ENCODE measurements at regions not wholly inside any gene's neighbourhood (a gene's known extent, or its start where the extent isn't known, plus 50 kb on each side); places are given as distances from the start of the nearest gene placed in this dataset.

DNA sequence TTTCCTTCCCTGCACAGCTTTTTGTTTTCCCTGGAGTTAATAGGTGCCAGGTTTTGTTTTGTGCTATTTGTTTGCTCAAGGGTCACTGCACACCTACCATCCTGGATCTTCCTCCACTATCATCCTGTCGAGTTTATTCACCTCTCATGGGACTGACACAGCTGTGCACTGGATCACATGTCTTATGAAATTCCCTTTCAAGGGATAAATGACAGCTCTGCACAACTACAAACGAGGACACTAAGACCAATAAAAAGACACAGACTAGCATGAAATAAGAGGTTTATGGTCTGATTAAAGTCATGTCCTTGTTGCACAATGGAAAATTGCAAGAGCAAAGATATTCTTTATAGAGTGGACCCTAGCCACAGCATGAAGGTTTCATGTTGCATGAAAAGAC, 76.7 kb upstream of the SFMBT2 start:
- Histone ChIP-seq H3K4me1 (ENCODE audit: low read length) (peaks cover 49% of the 10 kb centered on the region), H3K27me3 (replicated peaks; ENCODE audit: insufficient read depth, low read length) (no peaks in the 10 kb centered on the region), H3K9me3 (replicated peaks; ENCODE audit: insufficient read depth, low read length) (no peaks in the 10 kb centered on the region), H3K9ac (ENCODE audit: low read length) (no peak overlapping the region), H3K79me2 (ENCODE audit: low read length) (0 out of 2 replicates have a peak, but pooled peaks cover 2% of the 10 kb centered on the region), H3F3A (ENCODE audit: insufficient read depth, low read length) (peaks cover 37% of the 10 kb centered on the region), H4K20me1 (ENCODE audit: insufficient read depth, low read length) (no peaks in the 10 kb centered on the region), H2AFZ (ENCODE audit: low read length) (no peak overlapping the region), H3K9me2 (replicated peaks; ENCODE audit: insufficient read depth, low read length) (no peaks in the 10 kb centered on the region), H3K4me3 (ENCODE audit: low read length) (no peak overlapping the region), H3K4me2 (ENCODE audit: low read depth, low read length) (no peak overlapping the region), H3K27ac (ENCODE audit: low read length) (no peak overlapping the region), H3K36me3 (replicated peaks; ENCODE audit: insufficient read depth, low read length) (no peaks in the 10 kb centered on the region)
- no peak for TF ChIP-seq EZH2phosphoT487 (IDR thresholded peaks at IDR 0.05; ENCODE audit: low read length)
- TF ChIP-seq EZH2 (optimal IDR thresholded peaks at IDR 0.05; ENCODE audit: low read depth, low read length) = no peak
- TF ChIP-seq, protein P1, sequence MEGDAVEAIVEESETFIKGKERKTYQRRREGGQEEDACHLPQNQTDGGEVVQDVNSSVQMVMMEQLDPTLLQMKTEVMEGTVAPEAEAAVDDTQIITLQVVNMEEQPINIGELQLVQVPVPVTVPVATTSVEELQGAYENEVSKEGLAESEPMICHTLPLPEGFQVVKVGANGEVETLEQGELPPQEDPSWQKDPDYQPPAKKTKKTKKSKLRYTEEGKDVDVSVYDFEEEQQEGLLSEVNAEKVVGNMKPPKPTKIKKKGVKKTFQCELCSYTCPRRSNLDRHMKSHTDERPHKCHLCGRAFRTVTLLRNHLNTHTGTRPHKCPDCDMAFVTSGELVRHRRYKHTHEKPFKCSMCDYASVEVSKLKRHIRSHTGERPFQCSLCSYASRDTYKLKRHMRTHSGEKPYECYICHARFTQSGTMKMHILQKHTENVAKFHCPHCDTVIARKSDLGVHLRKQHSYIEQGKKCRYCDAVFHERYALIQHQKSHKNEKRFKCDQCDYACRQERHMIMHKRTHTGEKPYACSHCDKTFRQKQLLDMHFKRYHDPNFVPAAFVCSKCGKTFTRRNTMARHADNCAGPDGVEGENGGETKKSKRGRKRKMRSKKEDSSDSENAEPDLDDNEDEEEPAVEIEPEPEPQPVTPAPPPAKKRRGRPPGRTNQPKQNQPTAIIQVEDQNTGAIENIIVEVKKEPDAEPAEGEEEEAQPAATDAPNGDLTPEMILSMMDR (IDR thresholded peaks at IDR 0.05; ENCODE audit: low read length) = no peak
- no peak for DNase-seq

DNA sequence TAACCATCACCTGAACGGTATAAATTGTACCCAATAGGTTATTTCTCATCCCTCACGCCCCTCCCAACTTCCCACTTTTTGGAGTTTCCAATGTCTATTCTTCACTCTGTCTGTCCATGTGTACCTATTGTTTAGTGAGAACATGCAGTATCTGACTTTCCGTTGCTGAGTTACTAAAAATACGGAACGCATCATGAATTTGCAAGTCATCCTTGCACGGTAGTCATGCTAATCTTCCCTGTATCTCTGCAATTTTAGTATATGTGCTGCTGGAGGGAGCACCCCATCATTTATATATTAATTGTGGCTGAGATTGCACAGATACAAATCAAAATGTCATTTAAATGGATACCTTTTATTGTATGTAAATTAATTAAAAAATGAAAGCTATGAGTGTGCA, 75.7 kb upstream of the SFMBT2 start:
- Histone ChIP-seq H3K79me2 (ENCODE audit: low read length) (0 out of 2 replicates have a peak, but pooled peaks cover 2% of the 10 kb centered on the region), H4K20me1 (ENCODE audit: insufficient read depth, low read length) (no peaks in the 10 kb centered on the region), H3K36me3 (replicated peaks; ENCODE audit: insufficient read depth, low read length) (no peaks in the 10 kb centered on the region), H3K27ac (ENCODE audit: low read length) (no peak overlapping the region), H3K4me2 (ENCODE audit: low read depth, low read length) (no peak overlapping the region), H3K9ac (ENCODE audit: low read length) (no peak overlapping the region), H3K27me3 (replicated peaks; ENCODE audit: insufficient read depth, low read length) (no peaks in the 10 kb centered on the region), H3F3A (ENCODE audit: insufficient read depth, low read length) (peaks cover 27% of the 10 kb centered on the region), H3K4me3 (ENCODE audit: low read length) (no peak overlapping the region), H3K9me2 (replicated peaks; ENCODE audit: insufficient read depth, low read length) (no peaks in the 10 kb centered on the region), H3K9me3 (replicated peaks; ENCODE audit: insufficient read depth, low read length) (no peaks in the 10 kb centered on the region), H3K4me1 (ENCODE audit: low read length) (peaks cover 42% of the 10 kb centered on the region), H2AFZ (ENCODE audit: low read length) (no peak overlapping the region)
- no peak for DNase-seq
- no peak for TF ChIP-seq EZH2phosphoT487 (IDR thresholded peaks at IDR 0.05; ENCODE audit: low read length)
- no peak for TF ChIP-seq EZH2 (optimal IDR thresholded peaks at IDR 0.05; ENCODE audit: low read depth, low read length)
- TF ChIP-seq, protein P1 (IDR thresholded peaks at IDR 0.05; ENCODE audit: low read length) = no peak

DNA sequence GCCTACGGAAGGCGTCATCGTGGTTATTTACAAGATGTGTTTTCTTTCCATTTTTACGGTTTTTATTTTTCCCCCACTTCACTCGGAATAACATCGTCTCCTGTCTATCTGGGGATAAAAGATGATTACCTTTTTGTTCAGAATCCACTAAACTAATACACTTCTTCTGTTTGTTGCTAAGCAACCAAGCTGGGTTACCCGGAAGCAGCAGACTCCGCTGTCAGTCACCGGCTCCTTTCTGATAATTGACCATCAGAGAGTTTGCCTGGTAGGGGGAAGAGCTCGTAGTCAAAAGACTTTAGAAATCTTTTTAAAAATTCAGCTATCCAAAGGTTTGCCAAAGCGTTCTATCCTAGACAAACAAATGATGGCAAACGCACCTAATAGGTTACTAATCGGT, 75.0 kb upstream of the SFMBT2 start:
- H3K27me3 ChIP-seq (replicated peaks; ENCODE audit: insufficient read depth, low read length) = no peaks in the 10 kb centered on the region
- no peaks in the 10 kb centered on the region for H3K9me3 ChIP-seq (replicated peaks; ENCODE audit: insufficient read depth, low read length)
- H3K4me3 ChIP-seq (ENCODE audit: low read length) = no peak overlapping the region
- 0 out of 2 replicates have a peak, but pooled peaks cover 2% of the 10 kb centered on the region for H3K79me2 ChIP-seq (ENCODE audit: low read length)
- H3K27ac ChIP-seq (ENCODE audit: low read length) = no peak overlapping the region
- H3K4me2 ChIP-seq (ENCODE audit: low read depth, low read length) = no peak overlapping the region
- peaks cover 35% of the 10 kb centered on the region for H3K4me1 ChIP-seq (ENCODE audit: low read length)
- no peaks in the 10 kb centered on the region for H3K36me3 ChIP-seq (replicated peaks; ENCODE audit: insufficient read depth, low read length)
- H3K9ac ChIP-seq (ENCODE audit: low read length) = no peak overlapping the region
- no peak for TF ChIP-seq EZH2 (optimal IDR thresholded peaks at IDR 0.05; ENCODE audit: low read depth, low read length)
- H3K9me2 ChIP-seq (replicated peaks; ENCODE audit: insufficient read depth, low read length) = no peaks in the 10 kb centered on the region
- no peak overlapping the region for H2AFZ ChIP-seq (ENCODE audit: low read length)
- H4K20me1 ChIP-seq (ENCODE audit: insufficient read depth, low read length) = no peaks in the 10 kb centered on the region
- peaks cover 20% of the 10 kb centered on the region for H3F3A ChIP-seq (ENCODE audit: insufficient read depth, low read length)
- no peak for DNase-seq

DNA sequence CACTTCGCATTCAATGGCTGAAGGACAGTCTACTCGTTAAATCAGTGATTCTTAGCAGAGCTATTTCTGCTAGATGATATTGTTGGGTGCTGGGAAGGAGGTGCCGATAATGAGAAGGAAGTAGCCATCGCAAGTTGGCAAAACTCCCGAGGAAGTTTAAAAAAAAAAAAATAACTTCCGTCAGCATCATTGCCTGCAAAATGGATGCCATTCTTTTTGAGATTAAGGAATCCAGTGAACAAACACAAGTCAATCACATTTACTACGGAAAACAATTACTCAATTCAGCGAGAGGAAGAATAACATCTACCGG, 74.4 kb upstream of the SFMBT2 start:
- H3K4me2 ChIP-seq (ENCODE audit: low read depth, low read length) = peak overlapping the region; percentile 70; the same call in 1 of the 2 replicates
- peak overlapping the region; percentile 34 for H2AFZ ChIP-seq (ENCODE audit: low read length)
- H3K4me3 ChIP-seq (ENCODE audit: low read length) = peak overlapping the region; percentile 41; the same call in 1 of the 2 replicates
- no peaks in the 10 kb centered on the region for H4K20me1 ChIP-seq (ENCODE audit: insufficient read depth, low read length)
- H3K27ac ChIP-seq (ENCODE audit: low read length) = peak overlapping the region; percentile 69; the same call in 1 of the 2 replicates
- TF ChIP-seq, protein P1 (IDR thresholded peaks at IDR 0.05; ENCODE audit: low read length) = no peak
- no peak for TF ChIP-seq EZH2 (optimal IDR thresholded peaks at IDR 0.05; ENCODE audit: low read depth, low read length)
- TF ChIP-seq EZH2phosphoT487 (IDR thresholded peaks at IDR 0.05; ENCODE audit: low read length) = no peak
- H3K9me3 ChIP-seq (replicated peaks; ENCODE audit: insufficient read depth, low read length) = no peaks in the 10 kb centered on the region
- peaks cover 30% of the 10 kb centered on the region for H3K4me1 ChIP-seq (ENCODE audit: low read length)
- H3K9me2 ChIP-seq (replicated peaks; ENCODE audit: insufficient read depth, low read length) = no peaks in the 10 kb centered on the region
- DNase-seq = no peak
- no peaks in the 10 kb centered on the region for H3K36me3 ChIP-seq (replicated peaks; ENCODE audit: insufficient read depth, low read length)
- no peak overlapping the region; the same call in 1 of the 2 replicates for H3K9ac ChIP-seq (ENCODE audit: low read length)
- H3K79me2 ChIP-seq (ENCODE audit: low read length) = 0 out of 2 replicates have a peak, but pooled peaks cover 2% of the 10 kb centered on the region
- no peaks in the 10 kb centered on the region for H3K27me3 ChIP-seq (replicated peaks; ENCODE audit: insufficient read depth, low read length)
- peaks cover 19% of the 10 kb centered on the region for H3F3A ChIP-seq (ENCODE audit: insufficient read depth, low read length)

Measured in MM.1S (cell line).